SK-N-SH treated with all-trans-retinoic acid at 6 μM for 48 hours (cell line): ENCODE measurements at regions not wholly inside any gene's neighbourhood (a gene's known extent, or its start where the extent isn't known, plus 50 kb on each side); places are given as distances from the start of the nearest gene placed in this dataset.

Experiments
- ATAC-seq: fragments of 200-7000 bp; cut with Tn5 transposase; 3 replicates; pipeline ENCODE4 v1.9.1; 2020; ENCODE audit warnings: mild to moderate bottlenecking, moderate library complexity
- ARNTL ChIP-seq: fragments of 450-650 bp; formaldehyde crosslinking; IDR thresholded peaks from 2 replicates; pipeline ENCODE4 v1.5.0; 2020; ENCODE audit warnings: low read depth, mild to moderate bottlenecking, moderate library complexity, borderline replicate concordance
- BACH2 ChIP-seq: fragments of 250-450 bp; sonication (Bioruptor Pico); IDR thresholded peaks from 2 replicates; pipeline ENCODE4 v1.9.0; 2021; ENCODE audit warnings: mild to moderate bottlenecking, borderline replicate concordance
- CSDC2 ChIP-seq: fragments of 250-450 bp; sonication (Bioruptor Pico); IDR thresholded peaks from 2 replicates; pipeline ENCODE4 v1.5.0; 2020; ENCODE audit warnings: mild to moderate bottlenecking, moderate library complexity
- ESRRG ChIP-seq: fragments of 250-450 bp; sonication (Bioruptor Pico); IDR thresholded peaks from 2 replicates; pipeline ENCODE4 v1.6.1; 2021; ENCODE audit warnings: mild to moderate bottlenecking
- ISL1 ChIP-seq: fragments of 250-450 bp; sonication (Bioruptor Pico); IDR thresholded peaks from 2 replicates; pipeline ENCODE4 v2.1.2; 2022; ENCODE audit warnings: mild to moderate bottlenecking, moderate library complexity
- OSR1 ChIP-seq: fragments of 250-450 bp; sonication (Bioruptor Pico); IDR thresholded peaks from 2 replicates; pipeline ENCODE4 v1.8.0; 2022; ENCODE audit warnings: moderate library complexity, mild to moderate bottlenecking, inconsistent platforms
- POU6F1 ChIP-seq: fragments of 250-450 bp; sonication (Bioruptor Pico); IDR thresholded peaks from 2 replicates; pipeline ENCODE4 v1.8.0; 2021; ENCODE audit warnings: low read depth, mild to moderate bottlenecking, moderate library complexity, borderline replicate concordance
- PPARA ChIP-seq: fragments of 250-450 bp; sonication (Bioruptor Pico); IDR thresholded peaks from 2 replicates; pipeline ENCODE4 v1.5.0; 2020; ENCODE audit warnings: mild to moderate bottlenecking, borderline replicate concordance
- RARB ChIP-seq: fragments of 250-450 bp; sonication (Bioruptor Pico); IDR thresholded peaks from 2 replicates; pipeline ENCODE4 v1.8.0; 2021; ENCODE audit warnings: mild to moderate bottlenecking, moderate library complexity
- SNAI2 ChIP-seq: fragments of 250-450 bp; sonication (Bioruptor Pico); IDR thresholded peaks from 2 replicates; pipeline ENCODE4 v1.5.0; 2020; ENCODE audit warnings: mild to moderate bottlenecking, moderate library complexity
- TCF4 ChIP-seq: fragments of 250-450 bp; sonication (Bioruptor Pico); IDR thresholded peaks from 2 replicates; pipeline ENCODE4 v1.8.0; 2021; ENCODE audit warnings: mild to moderate bottlenecking, moderate library complexity, borderline replicate concordance
- TOX ChIP-seq: fragments of 250-450 bp; sonication (Bioruptor Pico); IDR thresholded peaks from 2 replicates; pipeline ENCODE4 v1.8.0; 2021; ENCODE audit warnings: mild to moderate bottlenecking, moderate library complexity, borderline replicate concordance
- TSHZ2 ChIP-seq: fragments of 250-450 bp; sonication (Bioruptor Pico); IDR thresholded peaks from 2 replicates; pipeline ENCODE4 v1.5.0; 2020; ENCODE audit warnings: mild to moderate bottlenecking, moderate library complexity
- ZC3H10 ChIP-seq: fragments of 250-450 bp; sonication (Bioruptor Pico); IDR thresholded peaks from 2 replicates; pipeline ENCODE4 v1.5.1; 2021; ENCODE audit warnings: mild to moderate bottlenecking, moderate library complexity
- ZFP3 ChIP-seq: fragments of 250-450 bp; sonication (Bioruptor Pico); IDR thresholded peaks from 2 replicates; pipeline ENCODE4 v1.5.0; 2020; ENCODE audit warnings: mild to moderate bottlenecking, moderate library complexity
- ZFP30 ChIP-seq: fragments of 450-650 bp; formaldehyde crosslinking; IDR thresholded peaks from 2 replicates; pipeline ENCODE4 v1.5.0; 2022; ENCODE audit warnings: mild to moderate bottlenecking, moderate library complexity
- ZNF565 ChIP-seq: fragments of 450-650 bp; formaldehyde crosslinking; conservative IDR thresholded peaks from 2 replicates; pipeline ENCODE4 v1.5.0; 2020; ENCODE audit warnings: low read depth, mild to moderate bottlenecking, moderate library complexity
- ZNF70 ChIP-seq: fragments of 450-650 bp; formaldehyde crosslinking; IDR thresholded peaks from 2 replicates; pipeline ENCODE4 v1.5.0; 2020; ENCODE audit warnings: mild to moderate bottlenecking, moderate library complexity
- ZNF8 ChIP-seq: fragments of 450-650 bp; formaldehyde crosslinking; IDR thresholded peaks from 2 replicates; pipeline ENCODE4 v1.5.0; 2020; ENCODE audit warnings: mild to moderate bottlenecking, moderate library complexity
- TF ChIP-seq, protein P1 (sequence below): fragments of 250-450 bp; sonication (Bioruptor Pico); IDR thresholded peaks from 2 replicates; pipeline ENCODE4 v1.5.1; 2021; ENCODE audit warnings: mild to moderate bottlenecking, moderate library complexity
- TF ChIP-seq, protein P2 (sequence below): fragments of 250-450 bp; sonication (Bioruptor Pico); IDR thresholded peaks from 2 replicates; pipeline ENCODE4 v1.8.0; 2020; ENCODE audit warnings: mild to moderate bottlenecking, moderate library complexity, borderline replicate concordance
- TF ChIP-seq, protein P3 (sequence below): fragments of 250-450 bp; sonication (Bioruptor Pico); IDR thresholded peaks from 2 replicates; pipeline ENCODE4 v1.5.1; 2020; ENCODE audit warnings: low read depth, mild to moderate bottlenecking, moderate library complexity

DNA sequence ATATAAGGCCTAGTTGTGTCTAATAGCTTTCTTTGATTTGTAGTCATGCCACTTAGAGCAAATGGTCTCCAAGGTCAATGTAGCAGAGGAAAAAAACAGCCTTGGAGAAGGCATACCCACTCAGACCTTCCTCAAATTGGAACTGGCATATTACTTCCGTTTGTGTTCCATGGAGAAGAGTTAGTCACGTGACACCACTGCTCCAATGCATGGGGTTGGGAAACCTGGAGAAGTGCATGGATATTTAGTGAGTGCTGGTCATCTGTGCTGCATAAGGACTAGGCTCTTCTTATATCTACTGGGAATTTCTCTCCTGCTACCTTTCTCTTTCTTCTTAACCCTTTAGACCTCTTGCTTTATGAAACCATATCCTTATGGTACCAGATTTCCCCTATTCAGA, 167.8 kb downstream of the BACH1 start:
- TF ChIP-seq TCF4 = no peak
- TF ChIP-seq SNAI2 (CRISPR knock-in tag) = no peak
- TF ChIP-seq ARNTL = no peak
- TF ChIP-seq ZNF565 (CRISPR knock-in tag) = no peak
- TF ChIP-seq ZFP3 = no peak
- TF ChIP-seq CSDC2 = no peak
- no peak for TF ChIP-seq OSR1 (CRISPR knock-in tag)
- no peak for TF ChIP-seq TOX (CRISPR knock-in tag)
- no peak for TF ChIP-seq ZNF70 (CRISPR knock-in tag)
- TF ChIP-seq RARB (CRISPR knock-in tag) = no peak
- no peak for TF ChIP-seq BACH2 (CRISPR knock-in tag)
- no peak for TF ChIP-seq ZFP30
- TF ChIP-seq PPARA = no peak
- TF ChIP-seq, all 23 proteins: peak for 0
- no peak for ATAC-seq

DNA sequence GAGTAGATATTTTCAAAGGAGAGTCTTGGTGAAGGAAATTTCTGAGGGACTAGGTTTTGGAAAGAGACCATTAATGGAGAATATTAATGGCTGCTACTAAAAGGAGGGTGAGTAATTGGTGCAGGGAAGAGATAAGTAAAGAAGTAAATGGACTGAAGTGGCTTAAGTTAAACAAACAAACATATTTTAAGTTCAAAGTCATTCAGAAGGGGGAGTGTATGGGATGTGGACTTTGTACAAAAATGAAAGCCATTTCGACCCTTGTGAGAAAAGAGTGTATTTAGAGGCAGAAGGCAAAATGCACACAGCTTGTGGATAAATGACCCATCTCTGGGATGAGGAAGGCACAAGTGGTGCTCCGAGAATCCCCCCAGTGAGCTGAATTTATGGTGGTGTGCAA, 171.7 kb downstream of the BACH1 start:
- TF ChIP-seq BACH2 (CRISPR knock-in tag) (no peak), CSDC2 (no peak), TSHZ2 (CRISPR knock-in tag) (no peak), POU6F1 (CRISPR knock-in tag) (no peak), ISL1 (CRISPR knock-in tag) (no peak), SNAI2 (CRISPR knock-in tag) (no peak), ZC3H10 (CRISPR knock-in tag) (no peak), TOX (CRISPR knock-in tag) (no peak)
- TF ChIP-seq, protein P1, sequence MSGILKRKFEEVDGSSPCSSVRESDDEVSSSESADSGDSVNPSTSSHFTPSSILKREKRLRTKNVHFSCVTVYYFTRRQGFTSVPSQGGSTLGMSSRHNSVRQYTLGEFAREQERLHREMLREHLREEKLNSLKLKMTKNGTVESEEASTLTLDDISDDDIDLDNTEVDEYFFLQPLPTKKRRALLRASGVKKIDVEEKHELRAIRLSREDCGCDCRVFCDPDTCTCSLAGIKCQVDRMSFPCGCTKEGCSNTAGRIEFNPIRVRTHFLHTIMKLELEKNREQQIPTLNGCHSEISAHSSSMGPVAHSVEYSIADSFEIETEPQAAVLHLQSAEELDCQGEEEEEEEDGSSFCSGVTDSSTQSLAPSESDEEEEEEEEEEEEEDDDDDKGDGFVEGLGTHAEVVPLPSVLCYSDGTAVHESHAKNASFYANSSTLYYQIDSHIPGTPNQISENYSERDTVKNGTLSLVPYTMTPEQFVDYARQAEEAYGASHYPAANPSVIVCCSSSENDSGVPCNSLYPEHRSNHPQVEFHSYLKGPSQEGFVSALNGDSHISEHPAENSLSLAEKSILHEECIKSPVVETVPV (CRISPR knock-in tag) = no peak
- ATAC-seq = no peak

GRCh38 chr21:29473808-29474207, 175.1 kb downstream of the BACH1 start:
- ATAC-seq = no peak
- TF ChIP-seq, protein P1 (CRISPR knock-in tag) = no peak
- TF ChIP-seq SNAI2 (CRISPR knock-in tag) (no peak), RARB (CRISPR knock-in tag) (no peak), ZFP30 (no peak), TOX (CRISPR knock-in tag) (no peak), POU6F1 (CRISPR knock-in tag) (no peak), ZFP3 (no peak), ZC3H10 (CRISPR knock-in tag) (no peak), BACH2 (CRISPR knock-in tag) (no peak), ZNF565 (CRISPR knock-in tag) (no peak), ZNF8 (CRISPR knock-in tag) (no peak), PPARA (no peak), TSHZ2 (CRISPR knock-in tag) (no peak), ESRRG (no peak)
- TF ChIP-seq, protein P2, sequence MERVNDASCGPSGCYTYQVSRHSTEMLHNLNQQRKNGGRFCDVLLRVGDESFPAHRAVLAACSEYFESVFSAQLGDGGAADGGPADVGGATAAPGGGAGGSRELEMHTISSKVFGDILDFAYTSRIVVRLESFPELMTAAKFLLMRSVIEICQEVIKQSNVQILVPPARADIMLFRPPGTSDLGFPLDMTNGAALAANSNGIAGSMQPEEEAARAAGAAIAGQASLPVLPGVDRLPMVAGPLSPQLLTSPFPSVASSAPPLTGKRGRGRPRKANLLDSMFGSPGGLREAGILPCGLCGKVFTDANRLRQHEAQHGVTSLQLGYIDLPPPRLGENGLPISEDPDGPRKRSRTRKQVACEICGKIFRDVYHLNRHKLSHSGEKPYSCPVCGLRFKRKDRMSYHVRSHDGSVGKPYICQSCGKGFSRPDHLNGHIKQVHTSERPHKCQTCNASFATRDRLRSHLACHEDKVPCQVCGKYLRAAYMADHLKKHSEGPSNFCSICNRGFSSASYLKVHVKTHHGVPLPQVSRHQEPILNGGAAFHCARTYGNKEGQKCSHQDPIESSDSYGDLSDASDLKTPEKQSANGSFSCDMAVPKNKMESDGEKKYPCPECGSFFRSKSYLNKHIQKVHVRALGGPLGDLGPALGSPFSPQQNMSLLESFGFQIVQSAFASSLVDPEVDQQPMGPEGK (CRISPR knock-in tag) = no peak
- TF ChIP-seq, protein P3, sequence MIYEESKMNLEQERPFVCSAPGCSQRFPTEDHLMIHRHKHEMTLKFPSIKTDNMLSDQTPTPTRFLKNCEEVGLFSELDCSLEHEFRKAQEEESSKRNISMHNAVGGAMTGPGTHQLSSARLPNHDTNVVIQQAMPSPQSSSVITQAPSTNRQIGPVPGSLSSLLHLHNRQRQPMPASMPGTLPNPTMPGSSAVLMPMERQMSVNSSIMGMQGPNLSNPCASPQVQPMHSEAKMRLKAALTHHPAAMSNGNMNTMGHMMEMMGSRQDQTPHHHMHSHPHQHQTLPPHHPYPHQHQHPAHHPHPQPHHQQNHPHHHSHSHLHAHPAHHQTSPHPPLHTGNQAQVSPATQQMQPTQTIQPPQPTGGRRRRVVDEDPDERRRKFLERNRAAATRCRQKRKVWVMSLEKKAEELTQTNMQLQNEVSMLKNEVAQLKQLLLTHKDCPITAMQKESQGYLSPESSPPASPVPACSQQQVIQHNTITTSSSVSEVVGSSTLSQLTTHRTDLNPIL (CRISPR knock-in tag) = no peak
- TF ChIP-seq, all 23 proteins: peak for 0
